Heart right ventricle (tissue), 16 donors: ENCODE measurements at regions not wholly inside any gene's neighbourhood (a gene's known extent, or its start where the extent isn't known, plus 50 kb on each side); places are given as distances from the start of the nearest gene placed in this dataset.

Source experiments
- ATAC-seq, 8 donors: fragments of 200-7000 bp; cut with Tn5 transposase; one replicate each; pipeline ENCODE4 v1.9.1; 2020; ENCODE audit warnings: mild to moderate bottlenecking in 8 of 8, moderate library complexity in 8 of 8, moderate number of reproducible peaks in 1 of 8
- DNase-seq, 2 donors: peaks; one replicate each; pipeline ENCODE4 v3.0.0-alpha.2; 2020
- H3K27ac ChIP-seq, 10 donors: fragments of 200-600 bp; sonication (generic) in 2 of 10; one replicate each; pipeline versions ENCODE4 v1.5.0 to v1.8.0; 2020 to 2022; ENCODE audit warnings: mild to moderate bottlenecking in 3 of 10
- H3K27me3 ChIP-seq, 7 donors: fragments of 200-600 bp; one replicate each; pipeline ENCODE4 v1.8.0; 2021 to 2022; ENCODE audit warnings: mild to moderate bottlenecking in 2 of 7
- H3K36me3 ChIP-seq, 9 donors: fragments of 200-600 bp; sonication (generic) in 1 of 9; one replicate each; pipeline versions ENCODE4 v1.5.0 to v1.8.0; 2020 to 2022; ENCODE audit warnings: mild to moderate bottlenecking in 2 of 9
- H3K4me1 ChIP-seq, 9 donors: fragments of 200-600 bp; sonication (generic) in 1 of 9; one replicate each; pipeline versions ENCODE4 v1.5.0 to v1.8.0; 2020 to 2022; ENCODE audit warnings: mild to moderate bottlenecking in 4 of 9
- H3K4me3 ChIP-seq, 10 donors: fragments of 200-600 bp; sonication (generic) in 2 of 10; one replicate each; pipeline versions ENCODE4 v1.5.0 to v1.8.0; 2020 to 2022; ENCODE audit warnings: mild to moderate bottlenecking in 7 of 10, moderate library complexity in 2 of 10
- H3K9me3 ChIP-seq, 11 donors: fragments of 200-600 bp in 10 of 11; sonication (generic) in 2 of 11; one replicate each; pipeline versions ENCODE4 v1.5.0 to v1.8.0; 2013 to 2022; ENCODE audit warnings: mild to moderate bottlenecking in 2 of 11, control low read depth in 1 of 11, moderate library complexity in 1 of 11
- WGBS, 2 donors: extraction: QIAGEN DNeasy Blood & Tissue Kit; methylation state at CpG; one replicate each; pipeline ENCODE4 v1.1.7; 2013; ENCODE audit warnings: inconsistent platforms in 1 of 2; 5-methylcytosine and 5-hydroxymethylcytosine counted together
- intact Hi-C, 10 donors: fragments of 100-400 bp; cut with DNase I; formaldehyde crosslinking; loops; one replicate each; pipeline versions ENCODE4 v1.11.1 to v1.14.2; 2022
- TF ChIP-seq, protein P1 (sequence below), 9 donors: fragments of 200-600 bp; sonication (generic) in 2 of 9; IDR thresholded peaks; one replicate each; pipeline versions ENCODE4 v1.5.0 to v1.8.0; 2021 to 2022; ENCODE audit warnings: antibody characterized with exemption in 9 of 9, mild to moderate bottlenecking in 5 of 9, moderate library complexity in 1 of 9
- donor health status: Arrhythmogenic right ventricular cardiomyopathy.
- donor health status: ischemic (EF 13 %, LVEDD 7.1; RV severe dilation, severe dysfunction).
- donor health status: healthy with polysubstance abuse.
- donor health status: DM: no; HTN: yes; CAD: no.
- donor health status: DM: no; HTN: no; CAD: no.
- donor health status: ischemic (EF 25% LVEDD 6.9; RV normal size, moderate dysfunction).
- donor health status: ischemic (EF 25% LVEDD 5.7; RV mildly dilated, moderate dysfunction).
- donor health status: healthy.
- donor health status: DM: yes; HTN: yes; CAD: no.
- donor health status: Ischemic cardiomyopathy.
- donor health status: ischemic (EF 35%, LVEDD 5.7; RV mildly dilated, moderate dysfunction).
- donor health status: nonischemic (EF 11% LVEDD 7.7; RV severe dilation, severe dysfunction).
- donor health status: DM: yes; HTN: yes; CAD: no.
- donor health status: PGD.
- donor health status: ischemic (EF 29% LVEDD 5.4; RV normal size, mild dysfunction).
- donor health status: nonischemic (EF 23%, LVEDD 6.1; RV moderate dilation, normal function).

DNA sequence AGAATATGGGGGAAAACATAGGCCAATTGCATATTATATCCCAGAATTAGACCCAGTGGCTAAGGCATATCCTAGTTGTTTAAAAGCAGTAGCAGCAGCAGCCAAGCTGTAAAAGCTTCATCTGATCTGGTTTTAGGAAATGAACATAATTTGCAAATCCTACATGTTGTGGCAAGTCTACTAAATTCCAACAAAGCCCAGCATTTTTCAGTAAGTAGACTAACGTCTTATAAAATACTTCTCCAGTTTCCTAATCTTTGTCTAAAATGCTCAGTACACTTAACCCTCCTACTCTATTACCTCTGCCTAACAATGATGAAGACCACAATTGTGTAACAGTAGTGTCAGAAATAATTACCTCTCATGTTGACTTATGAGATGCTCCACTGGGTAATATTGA is 70.9 kb upstream of the RERGL start:
- WGBS, 2 donors, result 81 to 83% methylated on average over 1 of the region's 1 CpG
- H3K4me3 ChIP-seq, result no peak overlapping the region
- TF ChIP-seq, protein P1, sequence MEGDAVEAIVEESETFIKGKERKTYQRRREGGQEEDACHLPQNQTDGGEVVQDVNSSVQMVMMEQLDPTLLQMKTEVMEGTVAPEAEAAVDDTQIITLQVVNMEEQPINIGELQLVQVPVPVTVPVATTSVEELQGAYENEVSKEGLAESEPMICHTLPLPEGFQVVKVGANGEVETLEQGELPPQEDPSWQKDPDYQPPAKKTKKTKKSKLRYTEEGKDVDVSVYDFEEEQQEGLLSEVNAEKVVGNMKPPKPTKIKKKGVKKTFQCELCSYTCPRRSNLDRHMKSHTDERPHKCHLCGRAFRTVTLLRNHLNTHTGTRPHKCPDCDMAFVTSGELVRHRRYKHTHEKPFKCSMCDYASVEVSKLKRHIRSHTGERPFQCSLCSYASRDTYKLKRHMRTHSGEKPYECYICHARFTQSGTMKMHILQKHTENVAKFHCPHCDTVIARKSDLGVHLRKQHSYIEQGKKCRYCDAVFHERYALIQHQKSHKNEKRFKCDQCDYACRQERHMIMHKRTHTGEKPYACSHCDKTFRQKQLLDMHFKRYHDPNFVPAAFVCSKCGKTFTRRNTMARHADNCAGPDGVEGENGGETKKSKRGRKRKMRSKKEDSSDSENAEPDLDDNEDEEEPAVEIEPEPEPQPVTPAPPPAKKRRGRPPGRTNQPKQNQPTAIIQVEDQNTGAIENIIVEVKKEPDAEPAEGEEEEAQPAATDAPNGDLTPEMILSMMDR (IDR thresholded peaks at IDR 0.05), result no peak
- no peaks in the 10 kb centered on the region for H3K36me3 ChIP-seq
- H3K4me1 ChIP-seq, result peaks cover 0 to 3% (median 0%) of the 10 kb centered on the region in 9 donors
- intact Hi-C loops, result no loop called here
- no peak overlapping the region for H3K27ac ChIP-seq
- no peak for ATAC-seq
- no peak for DNase-seq
- H3K9me3 ChIP-seq, result peaks cover 0 to 29% (median 10%) of the 10 kb centered on the region in 11 donors
- H3K27me3 ChIP-seq, result no peaks in the 10 kb centered on the region

DNA sequence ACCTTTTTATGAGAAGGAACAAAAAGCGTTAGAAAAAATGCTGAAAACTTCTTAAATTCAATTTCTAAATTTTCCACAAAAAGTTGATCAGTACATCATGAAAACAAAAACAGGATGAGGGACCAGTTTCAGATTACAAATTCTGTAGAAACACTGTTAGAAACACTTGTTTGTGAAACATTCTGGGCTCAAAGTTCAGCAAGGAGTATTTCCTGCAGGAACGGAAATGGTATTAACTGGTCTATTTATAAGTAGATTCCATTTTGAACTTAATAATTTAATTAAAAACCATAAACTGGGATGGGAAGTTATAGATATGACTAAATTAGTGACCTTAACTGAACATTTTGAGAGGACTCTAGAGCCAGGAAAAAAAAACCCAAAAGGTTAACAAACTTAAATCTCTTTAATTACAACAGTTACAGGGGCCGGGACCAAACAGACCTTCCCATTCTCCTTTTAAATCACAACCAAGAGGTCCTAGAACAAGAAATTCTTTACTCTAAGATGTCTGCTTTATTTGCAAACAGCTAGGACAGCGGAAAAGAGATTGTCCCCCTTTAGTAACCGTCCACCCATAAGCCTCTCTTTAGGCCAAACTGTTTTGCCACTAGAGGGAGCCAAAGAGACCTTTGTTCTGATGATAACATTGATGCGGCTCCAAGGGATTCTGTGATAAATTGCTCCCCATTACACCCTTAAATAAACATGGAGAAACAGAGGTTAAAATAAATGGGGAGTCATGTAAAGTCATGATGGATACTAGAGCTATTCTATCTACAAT is 69.0 kb upstream of the RERGL start:
- Histone ChIP-seq H3K27me3 (no peaks in the 10 kb centered on the region), H3K27ac (no peak overlapping the region), H3K4me3 (no peak overlapping the region), H3K9me3 (peaks cover 0 to 38% (median 10%) of the 10 kb centered on the region in 11 donors), H3K4me1 (no peaks in the 10 kb centered on the region), H3K36me3 (no peaks in the 10 kb centered on the region)
- ATAC-seq (no peak), DNase-seq (no peak)
- intact Hi-C loops, result loop anchor here in 1 of 10 donors (10.0 kb wide), 1 partner anchor 66 kb away; no protein-coding TSS in a partner anchor
- TF ChIP-seq, protein P1 (IDR thresholded peaks at IDR 0.05), result peak in 8 of 9 donors; percentile 9 to 64 (median 44)
- WGBS, 2 donors, result 74 to 77% methylated on average over 6 of the region's 6 CpGs

DNA sequence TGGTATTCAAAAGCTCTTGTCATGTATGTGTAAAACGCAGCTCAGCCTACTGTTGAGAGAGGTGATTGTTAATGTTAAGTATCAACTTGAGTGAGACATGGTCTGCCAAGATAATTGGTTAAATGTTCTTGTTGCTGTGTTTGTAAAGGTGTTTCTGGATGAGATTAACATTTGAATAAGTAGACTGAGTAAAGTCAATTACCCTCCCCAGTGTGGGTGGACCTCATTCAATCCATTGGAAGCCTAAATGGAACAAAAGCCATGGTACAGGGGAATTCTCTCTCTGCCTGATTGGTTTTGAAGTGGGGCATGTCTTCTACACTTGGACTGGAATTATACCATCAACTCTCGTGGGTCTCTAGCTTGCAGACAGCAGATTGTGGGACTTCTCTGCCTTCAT is 63.8 kb upstream of the RERGL start:
- no peak for DNase-seq
- no peak overlapping the region for H3K4me3 ChIP-seq

DNA sequence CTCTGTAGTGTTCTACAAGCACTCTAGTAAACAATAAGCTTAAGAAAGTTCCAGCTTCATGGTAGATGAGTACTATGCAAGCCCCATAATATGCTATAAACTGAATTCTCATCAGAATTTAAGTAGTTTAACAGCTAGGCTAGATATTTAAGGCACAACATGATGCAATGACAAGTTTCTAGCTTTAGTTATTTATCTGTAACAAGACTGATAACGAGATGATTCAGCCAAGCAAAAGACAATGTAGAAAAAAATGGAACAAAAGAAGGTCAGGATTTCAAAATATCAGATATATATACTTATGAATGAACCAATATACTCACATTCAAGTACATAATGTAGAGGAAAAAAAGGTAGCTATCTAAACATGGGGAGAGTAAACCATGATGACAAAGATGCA is 61.0 kb upstream of the RERGL start:
- TF ChIP-seq, protein P1 (IDR thresholded peaks at IDR 0.05), result no peak
- no peak for DNase-seq
- no peak overlapping the region for H3K27ac ChIP-seq
- intact Hi-C loops, result loop anchor here in 1 of 10 donors (10.0 kb wide), 1 partner anchor 74 kb away; no protein-coding TSS in a partner anchor
- no peaks in the 10 kb centered on the region for H3K36me3 ChIP-seq
- WGBS, 2 donors, result 43 to 58% methylated on average over 1 of the region's 1 CpG
- H3K4me1 ChIP-seq, result peaks cover 0 to 8% (median 0%) of the 10 kb centered on the region in 9 donors
- H3K4me3 ChIP-seq, result no peak overlapping the region
- ATAC-seq, result no peak
- peaks cover 0 to 3% (median 0%) of the 10 kb centered on the region in 7 donors for H3K27me3 ChIP-seq
- H3K9me3 ChIP-seq, result peaks cover 0 to 11% (median 0%) of the 10 kb centered on the region in 11 donors

More for the DNA sequence above, 63.8 kb upstream of the RERGL start:
- Histone ChIP-seq H3K27ac (no peak overlapping the region), H3K4me1 (no peaks in the 10 kb centered on the region), H3K36me3 (no peaks in the 10 kb centered on the region), H3K27me3 (no peaks in the 10 kb centered on the region), H3K9me3 (peaks cover 0 to 38% (median 10%) of the 10 kb centered on the region in 11 donors)
- intact Hi-C loops, result loop anchor here in 1 of 10 donors (10.0 kb wide), 1 partner anchor 71 kb away; no protein-coding TSS in a partner anchor
- WGBS, 2 donors, result 47 to 61% methylated on average over 2 of the region's 2 CpGs
- ATAC-seq, result no peak
- TF ChIP-seq, protein P1 (IDR thresholded peaks at IDR 0.05), result no peak
